Loucy (cell line): ENCODE measurements at regions not wholly inside any gene's neighbourhood (a gene's known extent, or its start where the extent isn't known, plus 50 kb on each side); places are given as distances from the start of the nearest gene placed in this dataset.

Source experiments
- EZH2phosphoT487 ChIP-seq: fragments of 200-600 bp; IDR thresholded peaks from 2 replicates; pipeline ENCODE4 v1.6.1; 2018; ENCODE audit warnings: antibody characterized with exemption, mild to moderate bottlenecking, moderate library complexity, borderline replicate concordance
- TF ChIP-seq, protein P1 (sequence below): fragments of 200-600 bp; sonication (generic); conservative IDR thresholded peaks from 2 replicates; pipeline ENCODE4 v1.5.1; 2014; ENCODE audit warnings: mild to moderate bottlenecking, antibody characterized with exemption, low read length

DNA sequence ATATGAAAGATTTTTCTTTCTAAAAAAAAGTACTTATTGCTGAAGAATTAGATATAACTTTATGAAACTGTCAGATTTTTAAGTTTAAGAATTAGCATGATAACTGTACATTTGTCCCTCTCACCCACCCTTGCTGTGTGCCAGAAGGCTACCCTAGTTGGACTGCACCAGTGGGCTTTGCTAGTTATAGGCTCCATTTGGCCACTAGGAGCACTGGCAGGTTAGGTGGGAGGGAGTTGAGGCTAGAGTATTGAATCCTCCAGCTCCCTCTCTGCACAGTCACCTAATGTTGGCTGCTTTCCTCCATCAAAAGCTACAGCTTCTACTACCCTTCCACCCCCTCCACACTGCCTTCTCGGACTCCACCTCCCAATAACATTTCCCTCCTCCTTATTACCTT is 84.2 kb downstream of the TASL start:
- TF ChIP-seq, protein P1, sequence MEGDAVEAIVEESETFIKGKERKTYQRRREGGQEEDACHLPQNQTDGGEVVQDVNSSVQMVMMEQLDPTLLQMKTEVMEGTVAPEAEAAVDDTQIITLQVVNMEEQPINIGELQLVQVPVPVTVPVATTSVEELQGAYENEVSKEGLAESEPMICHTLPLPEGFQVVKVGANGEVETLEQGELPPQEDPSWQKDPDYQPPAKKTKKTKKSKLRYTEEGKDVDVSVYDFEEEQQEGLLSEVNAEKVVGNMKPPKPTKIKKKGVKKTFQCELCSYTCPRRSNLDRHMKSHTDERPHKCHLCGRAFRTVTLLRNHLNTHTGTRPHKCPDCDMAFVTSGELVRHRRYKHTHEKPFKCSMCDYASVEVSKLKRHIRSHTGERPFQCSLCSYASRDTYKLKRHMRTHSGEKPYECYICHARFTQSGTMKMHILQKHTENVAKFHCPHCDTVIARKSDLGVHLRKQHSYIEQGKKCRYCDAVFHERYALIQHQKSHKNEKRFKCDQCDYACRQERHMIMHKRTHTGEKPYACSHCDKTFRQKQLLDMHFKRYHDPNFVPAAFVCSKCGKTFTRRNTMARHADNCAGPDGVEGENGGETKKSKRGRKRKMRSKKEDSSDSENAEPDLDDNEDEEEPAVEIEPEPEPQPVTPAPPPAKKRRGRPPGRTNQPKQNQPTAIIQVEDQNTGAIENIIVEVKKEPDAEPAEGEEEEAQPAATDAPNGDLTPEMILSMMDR, result no peak
- TF ChIP-seq EZH2phosphoT487, result no peak
